Stimulated activated CD4-positive, alpha-beta T cell treated with anti-CD3 and anti-CD28 coated beads, Interleukin-4, amount 100 ng/mL, for 24 hours (primary cell): ENCODE measurements at regions not wholly inside any gene's neighbourhood (a gene's known extent, or its start where the extent isn't known, plus 50 kb on each side); places are given as distances from the start of the nearest gene placed in this dataset.

Experiments
- DNase-seq: peaks from one replicate; pipeline ENCODE4 v3.0.0-alpha.2; 2020

- no peak for DNase-seq
Observed at GRCh38 chr12:116463366-116463765, 95.8 kb upstream of the MAP1LC3B2 start.

- no peak for DNase-seq
Observed at GRCh38 chr12:116465407-116465806, 93.8 kb upstream of the MAP1LC3B2 start.

- no peak for DNase-seq
Observed at GRCh38 chr12:116465856-116466255, 93.3 kb upstream of the MAP1LC3B2 start.

- no peak for DNase-seq
Observed at GRCh38 chr12:116466536-116466935, 92.6 kb upstream of the MAP1LC3B2 start.

- DNase-seq: no peak
Observed at GRCh38 chr12:116469344-116469743, 89.8 kb upstream of the MAP1LC3B2 start.

- DNase-seq: no peak
Observed at GRCh38 chr12:116471544-116471943, 87.6 kb upstream of the MAP1LC3B2 start.

GRCh38 chr12:116472193-116472592 is 87.0 kb upstream of the MAP1LC3B2 start:
- no peak for DNase-seq

- DNase-seq: no peak
Observed at GRCh38 chr12:116473416-116473815, 85.8 kb upstream of the MAP1LC3B2 start.

- no peak for DNase-seq
Observed at GRCh38 chr12:116474331-116474730, 84.8 kb upstream of the MAP1LC3B2 start.

- no peak for DNase-seq
Observed at GRCh38 chr12:116474899-116475298, 84.3 kb upstream of the MAP1LC3B2 start.

GRCh38 chr12:116476227-116476822 is 82.9 kb upstream of the MAP1LC3B2 start:
- DNase-seq: no peak

GRCh38 chr12:116478243-116478773 is 80.9 kb upstream of the MAP1LC3B2 start:
- DNase-seq: no peak

- DNase-seq: no peak
Observed at GRCh38 chr12:116480210-116480810, 78.9 kb upstream of the MAP1LC3B2 start.

GRCh38 chr12:116481726-116482125 is 77.5 kb upstream of the MAP1LC3B2 start:
- DNase-seq: no peak

- DNase-seq: no peak
Observed at GRCh38 chr12:116482179-116482578, 77.0 kb upstream of the MAP1LC3B2 start.

- no peak for DNase-seq
Observed at GRCh38 chr12:116482859-116483258, 76.3 kb upstream of the MAP1LC3B2 start.

- DNase-seq: no peak
Observed at GRCh38 chr12:116483959-116484750, 75.0 kb upstream of the MAP1LC3B2 start.

GRCh38 chr12:116484807-116485206 is 74.4 kb upstream of the MAP1LC3B2 start:
- no peak for DNase-seq

- DNase-seq: no peak
Observed at GRCh38 chr12:116489116-116489515, 70.1 kb upstream of the MAP1LC3B2 start.

- no peak for DNase-seq
Observed at GRCh38 chr12:116490471-116490870, 68.7 kb upstream of the MAP1LC3B2 start.

- DNase-seq: no peak
Observed at GRCh38 chr12:116492703-116493324, 66.4 kb upstream of the MAP1LC3B2 start.

GRCh38 chr12:116495260-116495659 is 63.9 kb upstream of the MAP1LC3B2 start:
- no peak for DNase-seq

GRCh38 chr12:116497051-116497591 is 62.1 kb upstream of the MAP1LC3B2 start:
- DNase-seq: no peak
